Ecto neural progenitor cell (in vitro differentiated cells): ENCODE measurements at regions not wholly inside any gene's neighbourhood (a gene's known extent, or its start where the extent isn't known, plus 50 kb on each side); places are given as distances from the start of the nearest gene placed in this dataset.

ENCODE experiments used
- DNase-seq: peaks from one replicate; pipeline ENCODE4 v3.0.0-alpha.2; 2018; ENCODE audit warnings: low spot score

GRCh38 chr1:199705825-199706224 is 321.7 kb upstream of the NR5A2 start:
- DNase-seq, result no peak

DNA sequence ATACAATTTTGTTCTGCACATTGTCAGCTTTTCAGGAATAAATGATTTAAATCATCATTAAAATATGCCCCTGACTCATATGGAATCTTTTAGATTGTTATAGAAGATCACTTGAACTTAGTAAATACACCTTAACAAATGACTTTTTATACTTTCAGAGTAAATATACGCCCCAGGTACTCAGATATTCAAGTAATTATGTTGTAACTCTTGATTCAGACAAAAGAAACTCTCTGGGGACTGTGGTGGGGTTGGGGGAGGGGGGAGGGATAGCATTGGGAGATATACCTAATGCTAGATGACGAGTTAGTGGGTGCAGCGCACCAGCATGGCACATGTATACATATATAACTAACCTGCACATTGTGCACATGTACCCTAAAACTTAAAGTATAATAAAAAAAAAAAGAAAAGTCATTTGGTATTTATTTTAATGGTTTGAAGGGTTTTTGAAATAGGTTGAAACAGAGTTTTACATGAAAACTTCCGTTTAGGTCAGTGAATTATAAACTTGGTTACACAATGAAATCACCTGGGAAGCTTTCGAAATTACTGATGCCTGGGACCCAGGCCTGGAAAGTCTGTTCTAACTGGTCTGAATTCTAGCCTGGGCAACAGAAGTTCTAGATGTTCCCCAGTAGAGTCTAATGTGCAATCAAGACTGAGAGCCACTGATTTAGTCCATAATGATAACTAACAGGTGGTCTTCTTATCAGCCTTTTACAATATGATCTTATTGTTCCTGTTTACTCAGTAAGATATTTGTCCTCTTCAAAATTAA is 320.5 kb upstream of the NR5A2 start:
- DNase-seq, result no peak

DNA sequence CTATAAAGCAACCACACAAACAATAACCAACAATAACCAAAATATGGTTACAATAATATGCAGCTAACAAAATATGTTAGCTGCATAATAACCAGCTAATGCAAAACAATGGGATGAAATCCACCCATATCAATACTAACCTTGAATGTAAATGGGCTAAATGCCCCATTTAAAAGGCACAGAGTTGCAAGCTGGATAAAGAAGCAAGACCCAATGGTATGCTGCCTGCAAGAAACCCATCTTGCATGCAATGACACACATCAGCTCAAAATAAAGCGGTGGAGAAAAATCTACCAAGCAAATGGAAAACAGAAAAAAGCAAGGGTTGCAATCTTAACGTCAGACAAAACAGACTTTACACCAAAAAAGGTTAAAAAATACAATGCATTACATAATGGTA is 316.5 kb upstream of the NR5A2 start:
- no peak for DNase-seq

GRCh38 chr1:199716729-199717128 is 310.8 kb upstream of the NR5A2 start:
- no peak for DNase-seq

DNA sequence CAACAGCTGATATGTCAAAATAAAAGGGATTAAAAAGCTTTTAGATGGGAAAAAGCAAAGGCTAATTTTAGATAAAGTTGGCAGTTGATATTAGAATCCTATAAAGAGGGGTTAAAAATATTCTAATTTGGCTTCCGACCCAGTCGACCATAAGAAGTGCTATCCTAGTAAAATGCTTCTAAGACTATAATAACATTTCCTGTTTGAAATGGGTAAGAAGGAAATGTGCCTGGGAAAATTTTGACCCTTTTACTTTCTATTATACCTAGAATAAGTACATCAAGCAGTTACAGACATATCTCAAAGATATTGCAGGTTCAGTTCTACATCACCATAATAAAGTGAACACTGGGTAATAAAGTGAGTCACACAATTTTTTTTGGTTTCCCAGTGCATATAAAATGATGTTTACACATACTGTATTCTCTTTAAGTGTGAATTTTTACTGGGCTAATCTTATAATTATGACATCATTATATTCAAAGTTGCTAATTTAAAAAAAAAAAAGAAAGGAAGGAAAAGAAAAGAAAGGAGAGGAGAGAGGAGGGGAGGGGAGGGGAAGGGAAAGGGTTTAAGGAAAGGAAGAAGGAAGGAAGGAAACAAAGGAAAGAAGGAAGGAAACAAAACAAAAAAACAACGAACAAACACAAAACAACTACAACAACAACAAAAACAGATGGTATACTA is 308.2 kb upstream of the NR5A2 start:
- no peak for DNase-seq

GRCh38 chr1:199720496-199720895 is 307.0 kb upstream of the NR5A2 start:
- DNase-seq, result no peak

DNA sequence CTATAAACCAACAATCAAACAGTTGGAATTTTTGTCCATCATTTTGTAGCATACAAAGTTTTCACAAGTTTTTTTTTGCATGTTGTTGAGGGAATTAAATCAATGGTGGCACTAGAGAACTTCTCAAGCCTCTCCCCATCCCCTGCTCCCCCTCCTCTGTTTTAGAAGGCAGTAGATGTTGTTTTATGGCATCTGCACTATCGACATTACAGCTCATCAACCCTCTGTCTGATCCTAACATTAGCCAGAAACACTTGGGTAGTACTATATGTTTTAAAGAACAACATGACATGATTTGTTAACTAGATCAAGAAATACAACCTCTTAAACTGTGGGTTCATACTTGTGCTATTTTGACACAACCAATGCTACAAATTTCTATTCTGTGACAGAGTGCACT is 306.5 kb upstream of the NR5A2 start:
- DNase-seq, result no peak

DNA sequence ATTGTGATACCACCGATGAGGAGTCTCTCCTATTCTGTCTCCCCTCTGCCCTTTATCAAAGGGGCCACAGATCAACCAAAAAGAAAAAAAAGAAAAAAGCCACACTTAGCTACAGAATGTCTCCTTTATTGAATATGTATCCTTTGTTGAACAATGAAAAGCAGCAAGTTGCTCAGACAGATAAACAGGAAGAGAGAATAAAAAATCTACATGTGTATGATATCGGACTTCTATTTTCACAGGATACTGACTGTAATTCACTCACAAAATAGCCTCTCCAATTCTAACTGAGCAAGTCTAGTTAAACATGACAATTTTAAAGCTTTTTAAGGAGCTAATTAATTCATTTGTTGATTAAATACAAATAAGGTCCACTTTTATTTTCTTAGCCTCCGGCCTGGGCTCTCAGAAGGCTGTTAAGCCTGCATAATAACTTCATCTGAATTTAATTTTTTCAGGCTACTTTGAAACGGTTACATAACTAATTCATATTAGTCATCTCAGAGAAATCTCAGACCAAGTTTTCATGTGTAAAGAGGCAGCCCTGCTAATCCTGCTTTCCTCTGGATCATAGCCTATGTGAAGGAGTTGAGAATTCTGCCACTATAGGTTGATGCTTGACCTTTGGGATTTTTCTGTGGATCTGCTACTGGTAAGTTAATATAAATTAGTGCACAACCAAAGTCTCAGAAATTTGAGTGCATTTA is 304.1 kb upstream of the NR5A2 start:
- DNase-seq, result no peak

DNA sequence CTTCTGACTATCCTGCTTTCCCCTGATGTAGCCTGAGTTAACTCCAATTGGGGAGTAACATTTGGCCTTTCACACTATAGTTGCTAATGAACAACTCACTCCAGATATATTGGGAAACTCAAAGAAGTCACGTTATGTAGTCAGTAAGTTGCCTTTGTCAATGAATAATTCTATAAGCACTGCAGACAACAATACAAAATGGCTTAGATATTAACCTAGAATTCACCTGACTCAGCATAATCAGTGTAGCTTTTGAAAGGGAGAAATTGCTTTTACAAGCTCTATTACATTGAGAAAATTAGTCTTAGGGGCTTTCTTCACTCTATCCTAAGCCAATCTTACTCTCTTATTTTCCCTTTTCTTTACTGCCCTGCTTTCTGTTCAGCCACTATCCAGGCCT is 303.5 kb upstream of the NR5A2 start:
- DNase-seq, result no peak

DNA sequence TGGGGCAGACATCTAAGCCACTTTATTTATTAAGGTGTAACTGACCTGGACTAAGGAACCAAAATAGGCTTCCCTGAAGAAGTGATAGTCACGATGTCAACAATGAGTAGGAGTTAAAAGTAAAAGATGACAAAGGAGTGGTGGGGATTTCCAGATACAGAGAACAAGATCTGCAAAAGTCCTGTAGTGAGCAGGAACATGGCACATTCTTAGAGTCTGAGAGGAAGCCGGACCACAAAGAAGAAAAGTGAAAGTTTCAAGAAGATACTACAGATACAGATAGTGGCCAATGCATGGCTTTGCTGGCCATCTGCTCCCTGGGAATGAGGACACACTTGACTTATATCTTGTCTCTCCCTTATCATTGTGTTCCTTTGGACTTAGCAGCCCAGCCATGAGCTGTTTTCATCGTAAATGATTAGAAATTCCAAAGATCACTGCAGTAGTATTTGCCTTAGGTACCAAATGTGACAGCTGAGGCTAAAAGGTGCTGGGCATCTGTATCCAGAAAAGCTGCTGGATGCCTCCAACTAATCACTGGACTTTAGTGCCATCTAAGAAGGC is 302.4 kb upstream of the NR5A2 start:
- no peak for DNase-seq

- no peak for DNase-seq
These were observed 299.8 kb upstream of the NR5A2 start for GRCh38 chr1:199727682-199728081.

GRCh38 chr1:199728345-199728744 is 299.2 kb upstream of the NR5A2 start:
- no peak for DNase-seq

- DNase-seq, result no peak
These were observed 294.4 kb upstream of the NR5A2 start for GRCh38 chr1:199733125-199733524.

DNA sequence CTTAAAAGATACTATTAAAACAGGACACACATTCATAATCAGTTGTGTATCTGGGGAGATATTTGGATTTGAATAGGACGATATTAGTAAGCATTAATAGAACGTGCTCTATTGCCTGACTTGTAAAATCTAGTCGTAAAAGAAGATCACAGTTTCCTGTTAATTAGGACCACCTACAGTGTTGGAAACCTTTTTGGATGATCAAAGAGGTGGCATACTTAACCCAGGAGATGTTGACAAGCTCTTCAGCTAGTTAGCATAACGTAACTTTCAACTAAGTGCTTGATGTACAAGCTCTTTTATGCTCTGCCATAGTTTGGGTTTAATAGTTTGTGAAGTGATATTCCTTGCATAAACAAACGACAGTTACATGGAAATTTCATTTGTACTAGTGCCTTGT is 293.3 kb upstream of the NR5A2 start:
- DNase-seq, result no peak

- DNase-seq, result no peak
These were observed 291.9 kb upstream of the NR5A2 start for GRCh38 chr1:199735660-199736059.

DNA sequence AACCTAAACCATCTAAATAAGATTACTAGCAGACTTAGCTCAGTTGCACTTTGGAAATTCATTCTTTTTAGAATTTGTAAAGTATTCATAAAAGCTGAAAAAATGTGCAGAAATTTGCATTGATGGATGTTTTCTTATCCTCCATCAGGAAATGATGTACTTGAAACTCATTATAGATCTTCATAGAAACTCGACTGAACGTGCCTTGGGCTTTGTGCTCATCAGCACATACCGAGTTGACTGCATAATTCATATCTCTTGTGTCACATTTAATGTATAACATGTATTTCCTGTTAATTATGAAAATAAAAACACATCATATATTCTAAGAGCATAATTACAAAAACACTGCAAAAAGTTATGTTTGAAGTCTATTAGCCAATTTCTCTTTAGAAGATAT is 290.9 kb upstream of the NR5A2 start:
- no peak for DNase-seq

- no peak for DNase-seq
These were observed 285.9 kb upstream of the NR5A2 start for GRCh38 chr1:199741586-199741985.

GRCh38 chr1:199742547-199742946 is 285.0 kb upstream of the NR5A2 start:
- no peak for DNase-seq

DNA sequence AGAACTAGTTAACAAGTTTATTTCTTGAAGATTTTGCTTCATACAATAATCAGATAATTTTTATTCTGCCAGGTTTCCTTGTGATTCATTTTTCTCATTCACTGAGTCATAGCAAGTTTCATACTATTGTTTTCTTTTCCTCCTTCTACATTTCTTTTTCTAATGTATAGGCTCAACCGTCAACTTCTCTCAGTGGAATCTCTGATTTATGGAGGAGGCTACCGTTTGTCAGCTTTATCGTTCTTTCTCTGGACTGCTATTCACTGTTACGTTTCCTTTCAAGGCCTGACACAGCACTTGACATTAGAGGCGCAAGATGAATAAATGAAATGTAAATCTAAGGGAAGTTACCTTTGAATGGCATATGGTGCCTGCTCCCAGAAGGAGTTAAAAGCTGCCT is 284.3 kb upstream of the NR5A2 start:
- DNase-seq, result no peak

DNA sequence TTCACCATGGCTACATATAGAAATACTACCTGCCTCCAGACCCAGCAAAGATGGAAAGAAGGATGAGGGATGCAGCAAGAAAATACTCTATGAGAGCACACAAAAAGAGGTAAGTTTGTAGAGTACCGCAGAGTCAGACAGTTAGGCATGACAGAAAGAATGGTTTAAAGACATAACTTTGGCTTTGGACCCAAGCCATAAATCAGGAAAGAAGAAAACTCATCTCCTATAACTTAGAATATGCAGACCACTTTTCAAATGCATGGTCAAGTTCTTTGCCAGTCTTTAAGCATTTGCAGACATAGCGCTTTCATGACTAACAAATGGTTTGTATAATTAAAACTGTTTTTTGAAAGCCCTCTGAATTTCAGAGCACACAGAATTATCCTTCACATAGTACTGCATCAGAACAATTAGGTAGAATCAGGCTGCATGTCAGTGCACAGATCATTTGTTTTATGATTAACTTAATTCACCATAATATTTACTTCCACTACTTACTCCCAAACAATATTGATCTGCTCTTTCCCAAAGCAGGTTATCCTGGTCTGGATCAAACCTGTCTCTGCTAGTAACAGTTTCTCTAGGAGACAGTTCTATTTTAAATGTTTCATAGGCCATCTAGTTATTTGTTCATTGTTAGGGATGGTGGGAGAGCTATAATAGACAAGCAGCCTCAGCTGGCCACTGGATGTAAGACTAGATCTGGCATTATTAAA is 280.7 kb upstream of the NR5A2 start:
- no peak for DNase-seq

GRCh38 chr1:199747984-199748383 is 279.5 kb upstream of the NR5A2 start:
- DNase-seq, result peak; percentile 55

DNA sequence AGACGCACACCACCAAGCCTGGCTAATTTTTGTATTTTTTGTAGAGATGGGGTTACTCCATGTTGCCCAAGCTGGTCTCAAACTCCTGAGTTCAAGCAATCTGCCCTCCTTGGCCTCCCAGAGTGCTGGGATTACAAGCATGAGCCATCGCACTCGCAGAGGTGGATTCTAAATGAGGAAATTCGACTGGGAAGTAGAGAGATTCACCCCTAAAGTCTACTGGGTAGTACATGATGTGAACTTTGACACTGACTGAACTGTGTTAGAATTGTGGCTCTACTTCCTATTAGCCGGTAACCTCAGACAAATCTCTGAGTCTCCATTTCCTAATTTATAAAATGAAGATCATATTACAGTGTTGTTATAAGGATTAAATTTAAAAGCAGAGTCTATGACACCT is 276.0 kb upstream of the NR5A2 start:
- DNase-seq, result no peak
